HG03039 (cell line): ENCODE measurements at regions not wholly inside any gene's neighbourhood (a gene's known extent, or its start where the extent isn't known, plus 50 kb on each side); places are given as distances from the start of the nearest gene placed in this dataset.
"Not testable (repeated sequence)": the region's sequence is repeated elsewhere in the genome, so short reads cannot be mapped to it uniquely, and the experiment has no call there.

Experiments
- ATAC-seq: cut with Tn5 transposase; IDR thresholded peaks from one replicate; pipeline ENCODE4 v1.9.1; 2021; ENCODE audit warnings: mild to moderate bottlenecking, moderate library complexity; ENCODE audit not compliant: unreplicated experiment

- ATAC-seq = no peak
Observed at GRCh38 chr17:71769850-71770249, 351.0 kb upstream of the SOX9 start.

DNA sequence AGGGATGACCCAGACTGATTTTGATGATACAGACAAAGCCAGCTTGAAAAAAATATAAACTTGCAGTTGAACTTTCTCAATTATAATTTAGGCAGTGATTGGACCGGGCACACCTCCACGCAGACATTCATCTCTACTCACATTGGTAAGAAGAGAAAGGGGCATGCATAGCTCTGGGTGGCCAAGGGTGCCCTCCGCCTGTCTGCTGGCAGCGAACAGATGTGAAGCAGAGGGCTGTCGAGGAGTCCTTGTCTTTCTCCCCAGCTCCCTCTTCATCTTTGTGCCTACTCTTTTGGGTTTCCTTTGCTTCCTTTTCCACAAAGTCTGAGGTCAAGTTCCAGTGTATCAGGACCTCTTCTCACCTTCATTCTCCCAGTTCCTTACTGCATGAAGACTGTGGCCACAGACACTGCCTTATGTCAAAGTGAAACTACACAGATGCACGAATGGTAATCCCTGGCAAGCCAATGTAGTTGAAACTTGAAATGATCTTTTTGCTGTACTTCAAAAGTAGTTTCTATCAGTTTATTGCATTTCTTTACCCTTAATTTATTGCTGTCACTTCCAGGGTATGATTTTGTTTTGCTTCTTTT is 343.7 kb upstream of the SOX9 start:
- ATAC-seq = no peak

GRCh38 chr17:71779482-71779881 is 341.3 kb upstream of the SOX9 start:
- ATAC-seq = no peak

DNA sequence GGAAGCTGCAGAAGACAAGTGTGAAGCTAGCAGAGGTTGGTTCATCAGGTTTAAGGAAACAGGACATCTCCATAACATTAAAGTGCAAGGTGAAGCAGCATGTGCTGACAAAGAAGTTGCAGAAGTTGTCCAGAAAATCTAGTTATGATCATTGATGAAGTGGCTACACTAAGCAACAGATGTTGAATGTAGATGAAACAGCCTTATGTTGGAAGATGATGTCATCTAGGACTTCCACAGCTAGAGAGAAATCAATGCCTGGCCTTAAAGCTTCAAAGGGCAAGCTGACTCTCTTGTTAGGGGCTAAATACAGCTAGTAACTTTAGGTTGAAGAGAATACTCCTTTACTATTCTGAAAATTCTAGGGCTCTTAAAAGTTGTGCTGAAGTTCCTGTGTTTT is 340.2 kb upstream of the SOX9 start:
- ATAC-seq = no peak

- ATAC-seq = not testable (repeated sequence)
Observed at GRCh38 chr17:71782021-71782420, 338.8 kb upstream of the SOX9 start.

GRCh38 chr17:71790791-71791190 is 330.0 kb upstream of the SOX9 start:
- ATAC-seq = no peak

DNA sequence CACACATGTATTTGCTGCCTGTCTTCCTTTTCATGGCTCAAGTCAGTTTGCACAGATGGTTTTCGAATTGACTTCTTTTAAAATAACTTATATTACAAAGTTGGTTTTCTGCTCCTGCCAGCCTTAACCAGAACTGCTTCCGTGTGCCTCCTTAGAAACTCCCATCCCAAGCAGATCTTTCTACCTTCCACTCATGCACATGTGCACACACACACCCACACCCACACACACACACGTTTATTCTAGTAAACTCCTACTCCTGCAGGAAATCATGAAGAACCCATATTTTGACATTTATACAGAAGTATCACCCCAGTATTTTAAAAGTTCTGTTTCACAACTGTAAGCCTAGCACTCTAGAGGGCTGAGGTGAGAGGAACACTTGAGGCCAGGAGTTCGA is 329.5 kb upstream of the SOX9 start:
- ATAC-seq = no peak

GRCh38 chr17:71792966-71793365 is 327.9 kb upstream of the SOX9 start:
- no peak for ATAC-seq

DNA sequence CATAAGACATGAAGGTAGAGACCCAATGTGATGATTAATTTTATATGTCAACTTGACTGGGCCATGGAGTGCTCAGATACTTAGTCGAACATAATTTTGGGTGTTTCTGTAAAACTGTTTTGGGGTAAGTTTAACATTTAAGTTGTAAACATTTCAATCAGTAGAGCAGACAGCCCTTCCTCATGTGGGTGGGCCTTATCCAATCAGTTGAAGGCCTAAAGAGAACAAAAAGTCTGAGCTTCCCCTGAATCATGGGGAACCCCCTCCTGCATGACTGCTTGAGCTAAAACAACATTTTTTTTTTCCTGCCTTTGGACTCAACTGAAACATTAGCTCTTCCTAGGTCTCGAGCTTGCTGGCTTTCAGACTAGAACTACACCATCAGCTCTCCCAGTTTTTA is 327.3 kb upstream of the SOX9 start:
- no peak for ATAC-seq

GRCh38 chr17:71798701-71799100 is 322.1 kb upstream of the SOX9 start:
- ATAC-seq = no peak

DNA sequence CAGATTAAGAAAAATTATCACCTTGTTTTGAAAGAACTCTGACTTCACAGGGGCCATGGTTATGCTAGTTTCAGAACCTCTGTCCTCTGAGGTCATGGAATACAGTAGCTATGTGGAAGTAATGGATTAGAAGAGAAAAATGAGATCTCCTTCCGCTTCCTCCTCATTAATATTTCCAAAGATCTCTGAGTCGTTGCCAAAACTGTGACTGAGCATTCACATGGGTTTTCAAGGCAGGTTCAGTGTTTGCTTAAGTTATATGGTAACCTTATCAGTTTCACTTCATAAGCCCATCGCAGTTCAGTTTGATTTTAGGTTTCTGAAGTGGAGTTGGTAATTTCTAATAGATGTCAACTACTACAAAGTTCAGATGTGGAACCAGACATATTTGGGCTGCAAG is 321.2 kb upstream of the SOX9 start:
- ATAC-seq = no peak

- ATAC-seq = no peak
Observed at GRCh38 chr17:71801301-71801700, 319.5 kb upstream of the SOX9 start.

DNA sequence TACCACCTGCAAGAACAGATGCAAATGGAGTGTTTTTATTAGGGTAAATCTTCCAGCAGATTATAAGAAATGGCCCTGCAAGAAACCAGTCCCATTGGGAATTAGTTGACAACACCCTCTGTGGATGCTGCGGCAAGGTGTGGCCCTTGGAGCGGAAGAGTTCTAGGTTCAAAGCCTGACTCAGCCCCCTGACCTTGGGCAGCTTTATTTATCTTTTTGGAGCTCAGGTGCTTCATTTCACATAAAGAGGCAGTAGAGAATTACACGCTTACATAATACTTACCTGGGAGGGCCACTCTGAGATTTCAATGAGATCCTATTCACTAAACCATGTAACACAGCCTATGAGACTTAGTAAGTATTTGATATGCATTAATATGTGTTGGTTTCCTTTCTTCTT is 318.2 kb upstream of the SOX9 start:
- ATAC-seq = no peak

DNA sequence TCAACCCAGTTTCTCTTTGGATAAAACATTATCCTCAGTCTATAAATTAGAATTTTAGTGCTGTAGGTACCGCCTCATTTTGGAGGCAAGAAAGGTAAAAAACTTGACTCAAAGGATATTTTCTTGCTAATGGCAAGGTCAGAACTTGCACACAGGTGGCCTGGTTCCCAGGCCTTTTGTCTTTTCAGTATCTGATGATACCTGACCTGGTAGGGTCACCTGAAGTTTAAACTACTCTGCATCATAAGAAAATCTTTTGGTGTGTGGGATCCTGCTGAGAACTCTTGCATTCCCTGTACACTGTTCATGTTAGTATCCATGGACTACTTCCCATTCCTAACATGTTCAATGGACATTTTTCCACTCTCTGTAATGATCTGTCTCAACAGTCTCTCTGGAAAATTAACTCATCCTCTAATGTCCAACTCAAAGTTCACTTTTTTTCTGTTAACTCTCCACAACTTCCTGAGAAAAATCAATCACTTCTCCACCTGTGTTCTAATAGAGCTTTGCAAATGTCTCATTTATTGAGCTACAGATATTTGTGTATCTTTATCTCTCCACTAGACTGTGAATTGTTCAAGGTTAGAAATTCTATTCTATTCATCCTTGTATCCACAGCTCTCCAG is 317.1 kb upstream of the SOX9 start:
- no peak for ATAC-seq

DNA sequence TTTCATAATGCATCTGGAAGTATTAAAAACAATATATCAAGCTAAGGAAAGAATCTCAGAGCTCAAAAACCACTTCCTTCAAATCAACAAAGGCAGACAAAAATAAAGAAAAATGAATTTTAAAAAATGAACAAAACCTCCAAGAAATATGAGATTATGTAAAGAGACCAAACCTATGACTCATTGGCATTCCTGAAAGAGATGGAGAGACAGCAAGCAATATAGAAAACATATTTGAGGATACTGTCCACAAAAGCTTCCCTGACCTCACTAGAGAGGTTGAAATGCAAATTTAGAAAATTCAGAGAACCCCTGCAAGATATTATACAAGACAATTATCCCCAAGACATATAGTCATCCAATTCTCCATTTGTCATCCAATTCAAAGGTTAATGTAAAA is 311.3 kb upstream of the SOX9 start:
- ATAC-seq = no peak

DNA sequence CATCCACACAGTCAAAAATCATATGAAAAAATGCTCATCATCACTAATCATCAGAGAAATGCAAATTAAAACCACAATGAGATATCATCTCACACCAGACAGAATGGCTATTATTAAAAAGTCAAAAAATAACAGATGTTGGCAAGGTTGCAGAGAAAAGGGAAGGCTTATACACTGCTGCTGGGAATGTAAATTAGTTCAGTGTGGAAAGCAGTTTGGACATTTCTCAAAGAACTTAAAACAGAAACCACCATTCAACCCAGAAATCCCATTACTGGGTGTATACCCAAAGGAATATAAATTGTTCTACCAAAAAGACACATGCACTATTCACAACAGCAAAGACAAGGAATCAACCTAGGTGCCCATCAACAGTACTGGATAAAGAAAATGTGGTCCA is 307.0 kb upstream of the SOX9 start:
- not testable (repeated sequence) for ATAC-seq

DNA sequence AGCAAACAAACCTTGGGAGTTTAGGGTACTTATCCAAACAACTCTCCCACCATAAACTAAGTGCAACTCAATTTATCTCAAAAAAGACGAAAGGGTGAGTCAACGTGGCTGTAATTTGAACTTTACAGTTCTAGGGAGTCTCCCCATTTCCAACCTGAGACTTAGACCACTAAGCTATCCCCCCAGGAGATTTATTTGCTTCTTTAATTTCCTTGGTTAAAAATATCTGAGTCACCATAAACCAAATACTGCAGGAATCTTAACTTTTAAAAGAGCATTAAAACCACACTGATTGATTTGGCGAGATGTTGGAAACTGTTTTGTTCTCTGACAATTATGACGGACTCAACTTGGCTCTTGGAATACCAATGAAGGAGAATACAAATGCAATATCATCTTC is 299.3 kb upstream of the SOX9 start:
- no peak for ATAC-seq

DNA sequence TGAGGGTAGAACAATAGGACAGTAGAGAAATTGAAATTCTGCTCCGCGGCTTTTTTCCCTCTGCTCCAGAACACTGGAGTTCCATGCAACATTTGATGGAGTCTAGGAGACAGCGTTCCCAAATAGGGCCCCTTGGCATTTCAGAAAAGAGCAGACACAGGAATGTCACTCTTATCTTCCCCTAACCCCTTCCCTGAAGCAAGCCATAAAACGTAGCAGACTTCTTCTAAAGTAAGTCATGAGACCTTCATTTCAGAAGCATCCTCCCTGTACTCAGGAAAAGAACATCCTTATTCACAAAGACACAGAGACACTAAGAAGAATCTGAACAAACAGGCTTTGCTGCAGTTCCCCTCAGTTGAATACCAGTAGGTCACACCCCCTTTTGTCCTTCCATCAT is 296.1 kb upstream of the SOX9 start:
- ATAC-seq = no peak

GRCh38 chr17:71825687-71826086 is 295.1 kb upstream of the SOX9 start:
- ATAC-seq = no peak

GRCh38 chr17:71828182-71828596 is 292.6 kb upstream of the SOX9 start:
- no peak for ATAC-seq

GRCh38 chr17:71830866-71831265 is 290.0 kb upstream of the SOX9 start:
- ATAC-seq = no peak

GRCh38 chr17:71842986-71843385 is 277.8 kb upstream of the SOX9 start:
- ATAC-seq = no peak

- no peak for ATAC-seq
Observed at GRCh38 chr17:71845337-71845736, 275.5 kb upstream of the SOX9 start.
